GM20000 (cell line): ENCODE measurements at regions not wholly inside any gene's neighbourhood (a gene's known extent, or its start where the extent isn't known, plus 50 kb on each side); places are given as distances from the start of the nearest gene placed in this dataset.

Experiments
- DNase-seq: peaks from one replicate; pipeline ENCODE4 v3.0.0; 2012; ENCODE audit warnings: low spot score
- CTCF ChIP-seq: IDR thresholded peaks from 2 replicates; pipeline ENCODE4 v1.5.1; 2012; ENCODE audit warnings: mild to moderate bottlenecking, control low read depth; ENCODE audit errors: extremely low read depth, missing control alignments

DNA sequence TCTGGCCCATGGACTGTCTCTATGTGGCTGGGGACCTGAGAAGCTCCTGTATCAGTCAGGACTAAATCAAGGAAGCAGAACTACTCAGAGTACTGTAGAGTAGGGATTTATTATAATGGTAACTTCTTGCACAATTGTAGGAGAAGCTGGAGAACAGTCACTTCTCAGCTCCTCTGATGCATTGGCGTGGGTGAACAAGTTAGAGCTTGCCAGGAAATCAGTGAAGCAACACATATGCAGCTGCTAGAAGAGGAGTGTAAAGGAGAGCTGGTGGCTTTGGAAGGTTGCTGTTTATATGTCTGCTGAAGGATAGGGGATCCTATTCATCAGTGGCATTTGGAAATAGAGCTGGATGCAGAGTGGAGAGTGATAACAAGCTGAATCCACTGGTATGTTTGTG, 215.5 kb upstream of the CWC22 start:
- no peak for TF ChIP-seq CTCF
- DNase-seq: no peak

DNA sequence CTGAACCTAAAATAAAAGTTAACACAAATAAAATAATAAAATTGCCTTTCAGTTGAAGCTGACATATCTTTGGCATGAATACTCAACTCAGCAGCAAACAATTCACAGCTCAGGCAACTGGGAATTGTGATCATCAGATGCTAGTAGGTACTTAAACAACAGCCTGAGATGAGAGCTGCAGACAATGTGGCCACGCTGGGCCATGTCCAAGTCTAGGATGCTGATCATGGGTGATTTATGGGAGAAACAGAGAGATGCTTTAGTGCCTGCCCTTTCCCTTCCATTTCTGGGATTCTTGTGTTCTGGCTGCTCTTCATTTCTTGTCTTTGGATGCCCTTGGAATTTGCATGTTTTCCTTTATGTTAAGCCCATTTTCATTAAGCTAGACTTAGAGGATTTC, 212.4 kb upstream of the CWC22 start:
- no peak for TF ChIP-seq CTCF
- no peak for DNase-seq

DNA sequence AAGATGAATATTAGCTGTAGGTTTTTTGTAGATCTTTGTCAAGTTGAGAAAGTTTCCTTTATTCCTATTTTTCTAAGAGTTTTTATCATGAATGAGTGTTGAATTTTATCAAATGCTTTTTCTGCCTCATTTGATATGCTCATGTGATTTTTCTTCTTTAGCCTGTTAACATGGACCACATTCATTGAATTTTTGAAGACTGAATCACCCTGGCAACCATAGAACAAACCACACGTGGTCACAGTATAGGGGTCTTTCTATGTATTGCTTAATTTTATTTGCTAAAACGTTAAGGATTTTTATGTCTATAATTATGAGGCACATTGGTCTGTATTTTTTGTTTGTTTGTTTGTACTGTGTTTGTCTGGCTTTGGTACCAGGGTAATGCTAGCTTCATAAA, 201.7 kb upstream of the CWC22 start:
- TF ChIP-seq CTCF: no peak
- DNase-seq: no peak

GRCh38 chr2:180205621-180206235, 198.6 kb upstream of the CWC22 start:
- no peak for DNase-seq
- TF ChIP-seq CTCF: no peak

- no peak for TF ChIP-seq CTCF
- DNase-seq: no peak
Measured at GRCh38 chr2:180203972-180204371, 196.9 kb upstream of the CWC22 start.

GRCh38 chr2:180202467-180202951, 195.4 kb upstream of the CWC22 start:
- no peak for TF ChIP-seq CTCF
- DNase-seq: no peak

- DNase-seq: no peak
Measured at GRCh38 chr2:180196419-180196977, 189.4 kb upstream of the CWC22 start.

More at GRCh38 chr2:180196419-180196977, 189.4 kb upstream of the CWC22 start:
- TF ChIP-seq CTCF: no peak
